ENCODE measurements at regions not wholly inside any gene's neighbourhood (a gene's known extent, or its start where the extent isn't known, plus 50 kb on each side); places are given as distances from the start of the nearest gene placed in this dataset.
"Not testable (repeated sequence)": the region's sequence is repeated elsewhere in the genome, so short reads cannot be mapped to it uniquely, and the experiment has no call there.

GRCh38 chr10:106078895-106079576 lies 1085.5 kb downstream of the SORCS1 start:
- no peak for DNase-seq (ENCODE audit: low read depth)

DNA sequence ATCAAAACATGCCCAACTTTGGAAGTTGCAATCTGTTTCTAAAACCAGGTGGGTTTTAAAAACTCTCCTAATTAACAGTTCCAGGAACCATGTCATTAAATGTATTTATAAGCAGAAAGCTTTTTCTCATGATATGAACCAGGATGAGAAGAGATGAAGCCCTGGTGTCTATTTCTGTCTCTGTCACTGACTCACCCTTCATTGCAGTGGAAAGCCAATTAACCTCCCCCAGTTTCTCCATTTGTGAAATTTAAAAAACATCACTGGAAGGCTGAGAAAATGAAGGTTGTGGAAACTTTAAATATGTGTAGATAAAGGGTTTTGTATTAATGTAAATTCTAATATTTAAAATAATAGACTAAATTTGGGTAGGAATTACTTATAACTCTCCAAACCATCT lies 1088.0 kb downstream of the SORCS1 start:
- no peak for DNase-seq (ENCODE audit: low read depth)

DNA sequence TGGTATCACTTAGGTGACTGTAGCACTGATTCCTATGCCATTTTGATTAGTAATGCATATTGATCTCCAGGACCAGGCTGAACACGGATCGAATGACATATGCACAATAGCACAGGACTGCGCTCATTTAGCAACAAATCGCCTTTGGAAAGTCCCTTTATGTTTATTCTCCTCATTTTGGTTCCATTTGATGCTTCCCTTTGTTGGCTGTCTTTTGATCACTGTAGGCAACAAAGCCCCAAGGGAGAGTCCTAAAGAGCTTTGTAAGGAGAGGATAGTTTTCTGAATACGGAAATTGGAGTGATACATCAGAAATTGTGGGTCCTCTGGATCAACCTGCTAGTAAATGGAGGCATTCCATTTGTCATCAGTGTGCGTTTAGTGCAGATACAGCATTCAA lies 1111.4 kb downstream of the SORCS1 start:
- DNase-seq (ENCODE audit: low read depth): no peak

DNA sequence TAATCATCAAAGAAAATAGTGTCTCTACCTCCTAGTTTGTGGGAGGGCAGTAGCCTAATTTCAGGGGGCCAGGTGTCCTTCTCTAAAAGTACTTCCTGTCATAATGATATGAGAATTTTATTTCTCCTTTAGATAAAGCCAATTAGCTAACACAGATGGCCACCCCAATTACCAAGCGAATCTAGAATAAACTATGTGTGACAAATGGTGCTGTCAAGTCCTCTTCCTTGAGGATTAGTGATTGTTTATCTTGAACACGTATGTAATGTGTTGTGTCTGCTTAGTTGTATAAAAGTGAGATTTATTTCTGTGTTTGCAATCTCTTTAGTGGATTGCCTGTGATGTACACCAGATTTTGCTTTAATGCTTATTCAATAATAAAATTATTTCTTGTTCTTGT lies 1120.0 kb downstream of the SORCS1 start:
- DNase-seq (ENCODE audit: low read depth): no peak

- no peak for DNase-seq (ENCODE audit: low read depth)
Observed at GRCh38 chr10:106043863-106044262, 1120.6 kb downstream of the SORCS1 start.

- DNase-seq (ENCODE audit: low read depth): no peak
Observed at GRCh38 chr10:106038246-106038645, 1126.3 kb downstream of the SORCS1 start.

DNA sequence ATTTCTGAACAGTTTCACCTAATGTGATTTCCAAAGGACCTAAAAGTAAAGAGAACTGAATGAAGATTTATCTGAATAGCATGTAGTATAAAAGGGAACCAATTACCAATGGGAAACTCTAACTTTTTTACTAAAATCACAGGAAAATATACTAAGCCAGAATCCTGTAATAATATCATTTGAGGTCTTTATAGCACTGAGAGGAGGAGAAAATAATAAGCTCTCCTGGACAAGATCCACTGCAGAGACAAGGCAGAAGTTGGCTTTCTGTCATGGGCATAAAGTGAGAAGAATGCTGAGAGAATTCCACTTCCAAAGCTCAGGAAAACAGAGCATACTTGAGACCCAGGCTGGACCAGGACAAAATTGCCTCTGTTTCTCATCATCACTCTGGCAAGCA lies 1131.4 kb downstream of the SORCS1 start:
- DNase-seq (ENCODE audit: low read depth): no peak

GRCh38 chr10:106032450-106033002 lies 1132.0 kb downstream of the SORCS1 start:
- DNase-seq (ENCODE audit: low read depth): no peak

DNA sequence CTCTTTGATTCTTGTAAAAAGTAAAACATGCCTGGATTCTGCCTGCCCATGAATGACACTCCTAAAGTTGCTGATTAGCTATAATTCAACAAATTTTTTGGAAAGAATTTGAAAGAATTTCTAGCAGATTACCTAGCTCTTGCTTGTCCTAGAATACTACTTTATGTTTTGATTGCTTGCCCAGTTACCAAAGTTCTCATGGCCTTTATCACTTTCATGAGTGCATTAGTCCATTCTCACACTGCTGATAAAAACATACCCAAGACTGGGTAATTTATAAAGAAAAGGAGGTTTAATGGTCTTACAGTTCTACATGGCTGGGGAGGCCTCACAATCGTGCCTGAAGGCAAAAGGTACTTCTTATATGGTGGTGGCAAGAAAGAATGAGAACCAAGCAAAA lies 1137.3 kb downstream of the SORCS1 start:
- DNase-seq (ENCODE audit: low read depth): no peak

DNA sequence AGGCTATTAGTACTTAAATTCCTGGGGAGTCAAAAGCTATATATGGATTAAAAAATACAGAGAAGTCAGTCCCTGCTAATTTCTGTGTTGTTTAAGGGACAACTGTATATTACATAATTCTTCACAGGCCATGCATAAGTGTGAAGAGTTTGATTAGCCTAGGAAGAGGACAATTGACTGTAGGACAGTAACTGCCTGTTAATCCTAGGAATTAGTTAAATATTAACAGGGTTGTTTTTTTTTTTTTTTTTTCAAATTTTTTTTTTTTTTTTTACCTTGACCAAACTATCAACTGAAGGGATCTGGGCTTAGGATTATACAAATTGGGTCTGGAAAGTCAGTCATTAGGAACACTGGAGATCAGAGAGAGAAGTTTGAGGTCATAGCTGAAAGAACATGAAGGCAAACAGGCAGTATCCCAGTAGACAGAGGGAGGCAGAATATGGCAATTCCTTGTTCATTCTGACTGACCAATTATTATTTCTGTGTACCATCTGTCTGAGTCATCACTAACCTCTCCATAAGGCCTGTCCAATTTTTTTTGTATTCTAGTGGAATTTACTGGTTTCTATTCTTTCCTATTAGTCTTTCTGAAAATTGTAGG lies 1139.2 kb downstream of the SORCS1 start:
- no peak for DNase-seq (ENCODE audit: low read depth)

- no peak for DNase-seq (ENCODE audit: low read depth)
Observed at GRCh38 chr10:106023329-106023728, 1141.2 kb downstream of the SORCS1 start.

- DNase-seq (ENCODE audit: low read depth): not testable (repeated sequence)
Observed at GRCh38 chr10:106019559-106019958, 1144.9 kb downstream of the SORCS1 start.

- DNase-seq (ENCODE audit: low read depth): not testable (repeated sequence)
Observed at GRCh38 chr10:106015369-106016199, 1148.9 kb downstream of the SORCS1 start.

GRCh38 chr10:106011250-106011649 lies 1153.3 kb downstream of the SORCS1 start:
- no peak for DNase-seq (ENCODE audit: low read depth)

GRCh38 chr10:106000721-106001120 lies 1163.8 kb downstream of the SORCS1 start:
- DNase-seq (ENCODE audit: low read depth): no peak

- DNase-seq (ENCODE audit: low read depth): no peak
Observed at GRCh38 chr10:105993609-105994008, 1170.9 kb downstream of the SORCS1 start.

DNA sequence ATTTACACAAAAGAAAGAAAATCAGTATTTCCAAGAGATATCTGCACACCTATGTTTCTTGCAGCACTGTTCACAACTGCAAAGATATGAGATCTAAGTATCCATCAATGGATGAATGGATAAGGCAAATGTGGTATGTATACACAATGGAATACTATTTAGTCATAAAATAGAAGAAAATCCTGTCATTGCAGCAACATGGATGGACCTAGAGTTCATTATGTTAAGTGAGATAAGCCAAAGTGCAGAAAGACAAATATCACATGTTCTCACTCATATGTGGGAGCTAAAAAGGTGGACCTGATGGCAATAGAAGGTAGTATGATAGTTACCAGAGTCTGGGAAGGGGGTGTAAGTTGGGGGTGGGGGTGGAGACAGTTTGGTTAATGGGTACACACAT lies 1171.6 kb downstream of the SORCS1 start:
- no peak for DNase-seq (ENCODE audit: low read depth)

GRCh38 chr10:105990529-105990928 lies 1174.0 kb downstream of the SORCS1 start:
- DNase-seq (ENCODE audit: low read depth): no peak

DNA sequence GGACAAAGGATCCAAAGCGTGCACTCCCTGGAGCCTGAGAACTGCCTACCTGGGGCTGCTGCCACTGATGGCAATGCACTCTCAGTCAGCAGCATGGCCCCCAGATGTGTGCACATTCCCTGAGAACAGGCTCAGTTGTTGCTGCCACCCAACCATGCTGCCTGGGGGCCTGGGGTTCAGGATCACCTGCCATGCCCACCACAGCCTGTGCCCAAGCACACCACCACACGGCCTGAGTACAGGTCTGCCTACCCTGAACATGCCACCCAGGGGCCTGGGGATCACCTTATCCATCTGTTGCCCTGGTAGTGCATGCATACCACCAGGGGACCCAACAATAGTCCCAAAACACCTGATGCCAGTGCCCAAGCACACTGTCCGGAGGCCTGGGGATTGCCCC lies 1174.5 kb downstream of the SORCS1 start:
- no peak for DNase-seq (ENCODE audit: low read depth)

DNA sequence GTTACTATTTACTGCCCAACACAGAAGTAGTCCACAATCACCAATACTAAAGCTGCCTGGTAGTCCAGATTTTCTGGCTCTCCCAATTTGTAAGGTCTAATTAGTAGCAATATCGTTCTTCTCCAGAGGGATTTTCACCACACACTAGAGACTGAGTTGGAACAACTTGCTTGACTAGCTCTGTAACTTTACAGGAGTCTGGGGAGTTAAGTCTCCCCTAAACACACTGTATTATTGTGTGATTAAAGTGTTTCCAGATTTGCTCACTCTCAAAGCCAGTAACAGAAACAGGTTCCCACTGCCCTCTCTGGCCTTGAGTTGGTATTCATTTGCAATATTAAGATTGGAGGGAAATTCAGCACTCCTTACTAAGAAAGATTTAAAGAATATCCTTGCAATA lies 1175.7 kb downstream of the SORCS1 start:
- no peak for DNase-seq (ENCODE audit: low read depth)

DNA sequence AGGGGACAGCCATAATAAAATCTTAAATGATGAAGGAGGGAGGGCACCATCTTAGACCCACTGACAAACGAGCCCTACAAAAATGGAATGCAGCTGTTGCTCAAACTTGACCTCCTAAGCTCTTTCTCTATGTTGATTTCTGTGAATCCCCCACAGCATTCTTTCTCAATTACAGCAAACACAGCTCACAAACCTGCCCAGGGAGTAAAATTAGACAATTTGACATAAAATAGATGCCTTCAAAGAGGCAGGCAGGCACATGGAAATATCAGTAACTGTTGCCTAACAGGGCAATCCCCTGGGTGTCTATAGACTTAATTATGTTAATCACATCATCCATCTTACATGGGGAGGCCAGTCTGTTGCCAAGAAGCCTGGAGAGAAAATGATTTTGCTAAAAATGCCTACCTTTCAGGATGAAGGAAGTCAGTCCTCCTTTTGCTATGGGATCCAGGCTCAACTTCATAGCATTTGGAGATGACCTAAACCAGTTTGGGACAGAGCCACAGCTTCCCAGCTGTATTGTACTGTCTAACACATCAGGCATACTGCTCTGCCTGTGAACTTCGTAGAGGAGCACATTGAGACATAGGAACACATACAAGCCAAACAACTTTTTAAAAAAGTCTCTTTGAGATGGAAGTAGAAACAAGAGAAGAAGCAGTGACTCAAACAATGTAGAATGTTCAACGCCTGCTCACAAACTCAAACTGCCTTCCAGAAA lies 1177.4 kb downstream of the SORCS1 start:
- DNase-seq (ENCODE audit: low read depth): no peak

DNA sequence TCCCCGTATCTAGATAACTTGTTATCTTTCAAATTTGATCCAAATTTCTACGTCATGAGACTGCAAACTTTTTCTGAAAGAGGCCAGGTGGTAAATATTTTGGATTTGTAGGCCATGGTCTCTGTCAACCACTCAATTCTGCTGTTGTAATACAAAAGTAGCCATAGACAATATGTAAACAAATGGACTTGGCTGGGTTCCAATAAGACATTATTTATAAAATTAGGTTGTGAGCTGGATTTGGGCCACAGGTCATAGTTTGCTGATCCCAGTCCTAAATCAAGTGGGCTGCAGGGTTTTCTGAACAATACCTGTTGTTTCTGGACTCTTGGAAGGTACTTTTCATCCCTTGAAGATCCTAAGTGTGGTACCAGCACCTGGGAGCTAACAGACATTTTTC lies 1178.0 kb downstream of the SORCS1 start:
- DNase-seq (ENCODE audit: low read depth): no peak
